Lower leg skin (tissue), 3 donors: ENCODE measurements at regions not wholly inside any gene's neighbourhood (a gene's known extent, or its start where the extent isn't known, plus 50 kb on each side); places are given as distances from the start of the nearest gene placed in this dataset.

Source experiments
- CTCF ChIP-seq, 3 donors: fragments of 450-650 bp; IDR thresholded peaks; one replicate each; pipeline ENCODE4 v1.5.1; 2016; ENCODE audit warnings: antibody characterized with exemption in 3 of 3, mild to moderate bottlenecking in 3 of 3, moderate library complexity in 2 of 3
- POLR2A ChIP-seq, 2 donors: fragments of 450-650 bp; IDR thresholded peaks; one replicate each; pipeline ENCODE4 v1.6.1; 2016 to 2017; ENCODE audit warnings: antibody characterized with exemption in 2 of 2, mild to moderate bottlenecking in 1 of 2, moderate library complexity in 1 of 2

- TF ChIP-seq CTCF (IDR thresholded peaks at IDR 0.05) (no peak), POLR2A (IDR thresholded peaks at IDR 0.05) (no peak)
Measured at GRCh38 chr13:34278780-34279179, 460.8 kb downstream of the RFC3 start.
